ENCODE measurements at regions not wholly inside any gene's neighbourhood (a gene's known extent, or its start where the extent isn't known, plus 50 kb on each side); places are given as distances from the start of the nearest gene placed in this dataset.
"Not testable (repeated sequence)": the region's sequence is repeated elsewhere in the genome, so short reads cannot be mapped to it uniquely, and the experiment has no call there.

DNA sequence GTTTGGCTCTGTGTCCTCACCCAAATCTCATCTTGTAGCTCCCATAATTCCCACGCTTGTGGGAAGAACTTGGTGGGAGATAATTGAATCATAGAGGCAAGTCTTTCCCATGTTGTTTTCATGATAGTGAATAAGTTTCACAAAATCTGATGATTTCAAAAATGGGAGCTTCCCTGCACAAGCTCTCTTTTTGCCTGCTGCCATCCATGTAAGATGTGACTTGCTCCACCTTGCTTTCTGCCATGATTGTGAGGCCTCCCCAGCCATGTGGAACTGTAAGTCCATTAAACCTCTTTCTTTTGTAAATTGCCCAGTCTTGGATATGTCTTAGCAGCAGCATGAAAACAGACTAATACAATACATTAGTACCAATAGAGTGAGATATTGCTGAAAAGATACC, 154.9 kb downstream of the DUSP10 start:
- not testable (repeated sequence) for DNase-seq (ENCODE audit: low spot score in 2 of 2); ATAC-seq; H3K36me3 Mint-ChIP-seq; H3K9me3 Mint-ChIP-seq; H3K27ac Mint-ChIP-seq

DNA sequence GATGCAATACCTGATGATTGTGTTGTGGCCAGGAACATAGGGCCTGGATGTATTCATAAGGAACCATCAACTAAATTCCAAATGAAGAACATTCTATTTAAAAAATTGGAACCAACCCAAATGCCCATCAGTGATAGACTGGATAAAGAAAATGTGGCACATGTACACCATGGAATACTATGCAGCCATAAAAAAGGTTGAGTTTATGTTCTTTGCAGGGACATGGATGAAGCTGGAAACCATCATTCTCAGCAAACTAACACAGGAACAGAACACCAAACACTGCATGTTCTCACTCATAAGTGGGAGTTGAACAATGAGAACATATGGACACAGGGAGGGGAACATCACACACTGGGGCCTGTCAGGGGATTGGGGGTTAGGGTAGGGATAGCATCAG, 150.6 kb downstream of the DUSP10 start:
- not testable (repeated sequence) for ATAC-seq

GRCh38 chr1:221594576-221594975, 147.3 kb downstream of the DUSP10 start:
- ATAC-seq (no peak), DNase-seq (ENCODE audit: low spot score in 2 of 2) (no peak)
- no peak overlapping the region for H3K27ac Mint-ChIP-seq
- no peaks in the 10 kb centered on the region for H3K36me3 Mint-ChIP-seq
- H3K9me3 Mint-ChIP-seq, result no peaks in the 10 kb centered on the region

More for the DNA sequence above, 150.6 kb downstream of the DUSP10 start:
- H3K36me3 Mint-ChIP-seq; DNase-seq (ENCODE audit: low spot score in 2 of 2); H3K27ac Mint-ChIP-seq; H3K9me3 Mint-ChIP-seq: not testable (repeated sequence)

- DNase-seq (ENCODE audit: low spot score in 2 of 2), result no peak
- Mint-ChIP-seq H3K36me3 (no peaks in the 10 kb centered on the region), H3K9me3 (no peaks in the 10 kb centered on the region), H3K27ac (no peak overlapping the region)
- ATAC-seq, result no peak
Measured at GRCh38 chr1:221598122-221598521, 143.8 kb downstream of the DUSP10 start.

DNA sequence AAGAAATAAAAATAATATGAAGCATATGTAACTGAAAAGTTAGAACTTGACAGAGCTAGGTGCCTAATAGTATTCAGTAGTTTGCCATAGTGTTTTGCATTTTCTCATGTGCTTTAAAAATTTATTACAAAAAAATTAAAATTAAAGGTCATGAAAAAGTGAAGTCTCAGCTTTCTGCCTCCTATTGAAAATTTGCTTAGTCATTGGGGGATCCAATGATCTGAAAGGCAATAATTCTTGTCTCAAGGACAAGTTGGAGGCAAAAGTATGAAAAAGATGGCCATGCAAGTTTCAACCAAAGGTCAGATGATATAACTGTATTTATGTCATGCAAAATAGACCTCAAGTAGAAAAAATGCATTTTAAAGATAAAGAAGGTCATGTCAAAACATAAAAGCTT, 140.7 kb downstream of the DUSP10 start:
- ATAC-seq (no peak), DNase-seq (ENCODE audit: low spot score in 2 of 2) (no peak)

GRCh38 chr1:221602830-221603229, 139.1 kb downstream of the DUSP10 start:
- H3K9me3 Mint-ChIP-seq, result no peaks in the 10 kb centered on the region
- no peaks in the 10 kb centered on the region for H3K36me3 Mint-ChIP-seq
- no peak overlapping the region for H3K27ac Mint-ChIP-seq
- no peak for DNase-seq (ENCODE audit: low spot score in 2 of 2)
- ATAC-seq, result no peak

More for the DNA sequence above, 140.7 kb downstream of the DUSP10 start:
- Mint-ChIP-seq H3K27ac (no peak overlapping the region), H3K36me3 (no peaks in the 10 kb centered on the region), H3K9me3 (no peaks in the 10 kb centered on the region)

DNA sequence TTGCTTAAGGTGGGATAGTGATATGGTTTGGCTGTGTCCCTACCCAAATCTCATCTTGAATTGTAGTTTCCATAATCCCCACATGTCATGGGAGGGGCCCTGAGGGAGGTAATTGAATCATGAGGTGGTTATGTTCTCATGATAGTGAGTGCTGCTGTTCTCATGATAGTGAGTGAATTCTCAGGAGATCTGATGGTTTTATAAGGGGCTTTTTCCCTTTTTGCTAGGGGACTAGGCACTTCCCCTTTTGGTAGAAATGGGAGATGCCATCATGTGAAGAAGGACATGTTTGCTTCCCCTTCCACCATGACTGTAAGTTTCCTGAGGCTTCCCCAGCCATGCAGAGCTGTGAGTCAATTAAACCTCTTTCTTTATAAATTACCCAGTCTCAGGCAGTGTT, 137.5 kb downstream of the DUSP10 start:
- ATAC-seq, result peak in 1 of 2 donors; percentile 18
- H3K36me3 Mint-ChIP-seq; H3K27ac Mint-ChIP-seq; H3K9me3 Mint-ChIP-seq; DNase-seq (ENCODE audit: low spot score in 2 of 2): not testable (repeated sequence)

GRCh38 chr1:221604948-221605347, 136.9 kb downstream of the DUSP10 start:
- H3K9me3 Mint-ChIP-seq, result no peaks in the 10 kb centered on the region
- no peaks in the 10 kb centered on the region for H3K36me3 Mint-ChIP-seq
- no peak overlapping the region for H3K27ac Mint-ChIP-seq
- ATAC-seq (no peak), DNase-seq (ENCODE audit: low spot score in 2 of 2) (no peak)

GRCh38 chr1:221605569-221605968, 136.3 kb downstream of the DUSP10 start:
- no peak for DNase-seq (ENCODE audit: low spot score in 2 of 2)
- Mint-ChIP-seq H3K27ac (no peak overlapping the region), H3K9me3 (no peaks in the 10 kb centered on the region), H3K36me3 (no peaks in the 10 kb centered on the region)
- no peak for ATAC-seq

DNA sequence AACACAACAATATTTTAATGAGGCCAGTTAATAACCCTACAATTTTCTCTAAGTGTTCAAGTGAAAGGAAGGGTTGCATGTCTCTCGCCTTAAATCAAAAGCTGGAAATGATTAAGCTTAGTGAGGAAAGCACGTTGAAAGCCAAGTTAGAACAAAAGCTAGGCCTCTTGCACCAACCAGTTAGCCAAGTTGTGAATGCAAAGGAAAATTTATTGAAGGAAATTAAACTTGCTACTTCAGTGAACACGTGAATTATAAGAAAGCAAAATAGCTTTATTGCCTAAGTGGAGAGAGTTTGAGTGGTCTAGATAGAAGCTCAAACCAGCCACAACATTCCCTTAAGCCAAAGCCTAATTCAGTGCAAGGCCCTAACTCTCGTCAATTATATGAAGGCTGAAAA, 135.6 kb downstream of the DUSP10 start:
- no peaks in the 10 kb centered on the region for H3K36me3 Mint-ChIP-seq
- DNase-seq (ENCODE audit: low spot score in 2 of 2), result no peak
- H3K27ac Mint-ChIP-seq, result peak overlapping the region in 1 of 2 donors; percentile 12
- no peak for ATAC-seq
- no peaks in the 10 kb centered on the region for H3K9me3 Mint-ChIP-seq

DNA sequence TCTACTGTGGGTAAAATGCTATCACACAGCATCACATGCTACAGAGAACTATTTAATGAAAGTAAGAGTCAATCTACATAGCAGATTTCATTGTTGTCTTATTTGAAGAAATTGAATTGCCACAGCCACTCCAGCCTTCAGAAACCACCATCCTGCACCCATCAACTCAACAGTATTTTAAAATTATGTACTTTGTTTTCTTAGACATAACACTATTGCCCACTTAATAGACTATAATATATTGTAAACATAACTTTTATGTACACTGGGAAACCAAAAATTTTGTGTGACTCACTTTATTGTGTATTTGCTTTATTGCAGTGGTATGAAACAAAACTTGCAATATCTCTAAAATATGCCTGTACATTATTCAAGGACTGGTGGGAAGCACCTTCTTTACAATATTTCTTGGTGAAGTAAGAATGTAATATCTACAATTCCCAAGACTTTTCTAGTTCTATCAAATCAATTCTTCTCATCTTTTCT, 133.0 kb downstream of the DUSP10 start:
- Mint-ChIP-seq H3K27ac (no peak overlapping the region), H3K9me3 (no peaks in the 10 kb centered on the region), H3K36me3 (no peaks in the 10 kb centered on the region)
- DNase-seq (ENCODE audit: low spot score in 2 of 2) (no peak), ATAC-seq (no peak)

GRCh38 chr1:221611656-221612046, 130.2 kb downstream of the DUSP10 start:
- DNase-seq (ENCODE audit: low spot score in 2 of 2) (no peak), ATAC-seq (no peak)
- Mint-ChIP-seq H3K36me3 (no peaks in the 10 kb centered on the region), H3K27ac (no peak overlapping the region), H3K9me3 (no peaks in the 10 kb centered on the region)

- Mint-ChIP-seq H3K9me3 (no peaks in the 10 kb centered on the region), H3K36me3 (no peaks in the 10 kb centered on the region), H3K27ac (no peak overlapping the region)
- no peak for ATAC-seq
- DNase-seq (ENCODE audit: low spot score in 2 of 2), result no peak
Measured at GRCh38 chr1:221612047-221612777, 129.7 kb downstream of the DUSP10 start.

DNA sequence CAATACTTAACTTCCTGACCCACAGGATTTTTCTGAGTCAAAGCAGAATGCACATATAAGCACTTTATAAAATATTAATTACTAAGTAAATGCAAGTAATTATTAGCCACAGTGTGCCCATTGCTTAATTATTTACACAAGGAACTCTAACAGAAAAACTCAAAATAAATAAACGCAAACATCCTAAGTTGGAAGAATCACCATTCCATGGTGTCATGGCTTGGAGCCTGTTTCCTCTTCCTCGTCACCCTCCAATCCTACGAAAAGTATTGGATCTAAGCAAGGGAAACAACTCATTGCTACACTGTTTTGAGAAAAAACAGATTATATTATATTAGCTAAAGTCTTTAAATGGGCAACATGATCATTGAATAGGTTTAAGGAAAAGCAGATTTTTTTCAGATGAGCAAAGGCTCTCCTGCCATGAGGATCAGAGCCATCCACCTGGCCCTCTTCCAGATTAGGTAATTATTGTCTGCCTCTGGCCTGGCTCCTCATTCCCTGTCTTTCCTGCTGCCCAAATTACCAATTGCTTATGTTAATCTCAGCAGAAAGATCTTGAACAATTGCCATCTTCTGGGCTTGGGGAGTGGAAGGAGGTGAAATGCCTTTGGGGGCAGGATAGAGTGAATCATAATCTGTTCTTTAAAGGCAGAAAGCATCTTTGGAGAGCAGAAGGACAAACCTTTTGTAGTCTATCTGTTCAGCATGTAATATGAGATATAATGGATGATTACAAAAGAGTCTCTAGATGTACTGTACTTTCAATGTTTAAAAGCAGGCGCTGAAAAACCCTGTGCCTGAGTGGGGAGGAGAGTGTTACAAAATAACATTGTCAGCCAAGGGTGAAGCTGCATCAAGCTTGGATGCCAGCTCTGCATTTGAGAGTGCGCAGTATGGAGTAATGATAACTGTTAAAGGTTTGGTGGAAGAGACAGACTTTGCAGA, 121.2 kb downstream of the DUSP10 start:
- Mint-ChIP-seq H3K9me3 (peaks cover 5 to 6% of the 10 kb centered on the region in 2 donors), H3K27ac (no peak overlapping the region), H3K36me3 (peaks cover 6 to 7% of the 10 kb centered on the region in 2 donors)
- no peak for ATAC-seq
- DNase-seq (ENCODE audit: low spot score in 2 of 2), result no peak

DNA sequence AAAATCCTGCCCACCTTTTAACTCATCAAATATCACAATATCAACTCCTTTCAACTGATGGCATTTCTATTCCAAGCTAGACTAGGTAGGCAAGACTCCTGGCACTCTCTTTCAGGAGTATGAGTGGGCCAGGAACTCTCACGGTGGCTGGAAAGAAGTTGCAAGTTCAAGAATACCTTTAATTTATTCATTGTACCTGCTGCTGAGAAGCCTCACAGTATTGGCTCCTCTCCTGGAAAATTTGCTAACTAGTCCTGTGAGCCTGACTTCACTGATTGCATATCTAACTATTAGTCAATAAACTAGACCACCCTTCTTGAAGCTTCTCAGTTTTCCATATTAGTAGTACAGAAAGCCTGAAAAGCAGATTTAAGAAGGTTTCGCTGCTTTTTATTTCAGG, 120.2 kb downstream of the DUSP10 start:
- ATAC-seq (no peak), DNase-seq (ENCODE audit: low spot score in 2 of 2) (no peak)
- H3K36me3 Mint-ChIP-seq, result peaks cover 6 to 7% of the 10 kb centered on the region in 2 donors
- H3K9me3 Mint-ChIP-seq, result peaks cover 5 to 6% of the 10 kb centered on the region in 2 donors
- H3K27ac Mint-ChIP-seq, result no peak overlapping the region

DNA sequence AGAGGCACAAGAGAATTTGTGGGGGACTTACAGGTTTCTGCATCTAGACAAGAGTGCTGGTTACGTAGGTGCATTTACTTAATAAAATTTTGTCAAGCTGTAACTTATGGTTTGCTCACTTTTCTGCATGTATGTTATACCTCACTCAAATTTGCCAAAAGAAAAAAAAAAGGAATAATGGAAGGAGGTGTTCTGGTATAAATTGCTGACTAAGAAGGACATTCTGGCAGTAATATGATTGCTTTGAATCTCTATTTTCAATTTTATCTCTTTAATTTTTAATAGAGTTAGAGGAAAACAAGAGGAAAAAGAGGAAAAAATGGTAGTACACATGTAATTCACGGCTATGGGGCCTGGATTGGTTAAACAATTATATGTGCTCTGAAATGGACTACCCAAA, 119.5 kb downstream of the DUSP10 start:
- H3K27ac Mint-ChIP-seq, result no peak overlapping the region
- DNase-seq (ENCODE audit: low spot score in 2 of 2), result no peak
- H3K36me3 Mint-ChIP-seq, result peaks cover 6 to 7% of the 10 kb centered on the region in 2 donors
- no peak for ATAC-seq
- H3K9me3 Mint-ChIP-seq, result peaks cover 5 to 6% of the 10 kb centered on the region in 2 donors

GRCh38 chr1:221625026-221625425, 116.9 kb downstream of the DUSP10 start:
- DNase-seq (ENCODE audit: low spot score in 2 of 2) (no peak), ATAC-seq (no peak)
- H3K36me3 Mint-ChIP-seq, result no peaks in the 10 kb centered on the region
- no peaks in the 10 kb centered on the region for H3K9me3 Mint-ChIP-seq
- no peak overlapping the region for H3K27ac Mint-ChIP-seq
